ENCODE measurements at regions not wholly inside any gene's neighbourhood (a gene's known extent, or its start where the extent isn't known, plus 50 kb on each side); places are given as distances from the start of the nearest gene placed in this dataset.
A peak's percentile ranks its signal among the peaks of the same experiment; 100 is the strongest.

DNA sequence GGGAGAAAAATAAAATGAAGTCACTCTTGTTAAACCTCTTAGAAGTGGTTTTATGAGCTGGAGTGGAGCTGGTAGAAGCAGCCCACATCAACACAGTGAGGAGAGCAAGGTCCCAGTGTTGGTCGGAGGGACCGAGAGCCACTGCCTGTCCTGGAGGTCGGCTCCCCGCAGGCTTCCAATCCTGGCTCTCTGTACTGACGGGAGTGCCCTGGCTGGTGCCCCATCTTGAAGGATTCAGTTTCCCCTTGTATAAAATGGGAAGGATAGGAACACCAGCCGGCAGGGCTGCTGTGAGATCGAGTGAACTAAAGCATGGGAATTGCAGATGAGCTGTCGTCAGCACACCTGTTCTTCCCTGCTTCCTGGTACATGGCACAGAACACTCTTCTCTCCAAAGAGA lies 104.3 kb upstream of the ID2 start:
- Histone ChIP-seq H3K4me1 (ENCODE audit: control insufficient read depth, insufficient read depth, low read length, poor library complexity, severe bottlenecking) (peaks cover 25% of the 10 kb centered on the region), H3K27ac (ENCODE audit: insufficient read depth, low read length, poor library complexity, severe bottlenecking) (no peak overlapping the region), H3K4me3 (ENCODE audit: low read depth, low read length) (no peak overlapping the region), H3K27me3 (ENCODE audit: control insufficient read depth, insufficient read depth, low read length) (no peaks in the 10 kb centered on the region), H3K9me3 (ENCODE audit: control insufficient read depth in 2 of 2, low read length in 2 of 2) (no peaks in the 10 kb centered on the region), H3K36me3 (ENCODE audit: control insufficient read depth, insufficient read depth, low read length) (no peaks in the 10 kb centered on the region)
- ATAC-seq (ENCODE audit: low read depth in 2 of 2) = no peak
- H3K27me3 Mint-ChIP-seq = no peaks in the 10 kb centered on the region
- H3K9me3 Mint-ChIP-seq = no peaks in the 10 kb centered on the region
- DNase-seq = no peak
- H3K4me3 Mint-ChIP-seq = no peak overlapping the region
- peaks cover 10 to 34% (median 13%) of the 10 kb centered on the region in 4 donors for H3K4me1 Mint-ChIP-seq
- no peaks in the 10 kb centered on the region for H3K36me3 Mint-ChIP-seq
- H3K27ac Mint-ChIP-seq = no peak overlapping the region

GRCh38 chr2:8578335-8579244 lies 103.3 kb upstream of the ID2 start:
- H3K9me3 ChIP-seq (ENCODE audit: control insufficient read depth in 2 of 2, low read length in 2 of 2) = no peaks in the 10 kb centered on the region
- no peaks in the 10 kb centered on the region for H3K27me3 ChIP-seq (ENCODE audit: control insufficient read depth, insufficient read depth, low read length)
- H3K4me1 Mint-ChIP-seq = peaks cover 10 to 34% (median 13%) of the 10 kb centered on the region in 4 donors
- no peak overlapping the region for H3K4me3 ChIP-seq (ENCODE audit: low read depth, low read length)
- no peaks in the 10 kb centered on the region for H3K36me3 Mint-ChIP-seq
- DNase-seq (no peak), ATAC-seq (ENCODE audit: low read depth in 2 of 2) (no peak)
- peaks cover 25% of the 10 kb centered on the region for H3K4me1 ChIP-seq (ENCODE audit: control insufficient read depth, insufficient read depth, low read length, poor library complexity, severe bottlenecking)
- H3K9me3 Mint-ChIP-seq = no peaks in the 10 kb centered on the region
- no peak overlapping the region for H3K27ac ChIP-seq (ENCODE audit: insufficient read depth, low read length, poor library complexity, severe bottlenecking)
- no peaks in the 10 kb centered on the region for H3K27me3 Mint-ChIP-seq
- no peak overlapping the region for H3K4me3 Mint-ChIP-seq
- H3K27ac Mint-ChIP-seq = no peak overlapping the region
- no peaks in the 10 kb centered on the region for H3K36me3 ChIP-seq (ENCODE audit: control insufficient read depth, insufficient read depth, low read length)

GRCh38 chr2:8579485-8580085 lies 102.3 kb upstream of the ID2 start:
- Mint-ChIP-seq H3K36me3 (no peaks in the 10 kb centered on the region), H3K4me3 (no peak overlapping the region)
- no peaks in the 10 kb centered on the region for H3K9me3 ChIP-seq (ENCODE audit: control insufficient read depth in 2 of 2, low read length in 2 of 2)

DNA sequence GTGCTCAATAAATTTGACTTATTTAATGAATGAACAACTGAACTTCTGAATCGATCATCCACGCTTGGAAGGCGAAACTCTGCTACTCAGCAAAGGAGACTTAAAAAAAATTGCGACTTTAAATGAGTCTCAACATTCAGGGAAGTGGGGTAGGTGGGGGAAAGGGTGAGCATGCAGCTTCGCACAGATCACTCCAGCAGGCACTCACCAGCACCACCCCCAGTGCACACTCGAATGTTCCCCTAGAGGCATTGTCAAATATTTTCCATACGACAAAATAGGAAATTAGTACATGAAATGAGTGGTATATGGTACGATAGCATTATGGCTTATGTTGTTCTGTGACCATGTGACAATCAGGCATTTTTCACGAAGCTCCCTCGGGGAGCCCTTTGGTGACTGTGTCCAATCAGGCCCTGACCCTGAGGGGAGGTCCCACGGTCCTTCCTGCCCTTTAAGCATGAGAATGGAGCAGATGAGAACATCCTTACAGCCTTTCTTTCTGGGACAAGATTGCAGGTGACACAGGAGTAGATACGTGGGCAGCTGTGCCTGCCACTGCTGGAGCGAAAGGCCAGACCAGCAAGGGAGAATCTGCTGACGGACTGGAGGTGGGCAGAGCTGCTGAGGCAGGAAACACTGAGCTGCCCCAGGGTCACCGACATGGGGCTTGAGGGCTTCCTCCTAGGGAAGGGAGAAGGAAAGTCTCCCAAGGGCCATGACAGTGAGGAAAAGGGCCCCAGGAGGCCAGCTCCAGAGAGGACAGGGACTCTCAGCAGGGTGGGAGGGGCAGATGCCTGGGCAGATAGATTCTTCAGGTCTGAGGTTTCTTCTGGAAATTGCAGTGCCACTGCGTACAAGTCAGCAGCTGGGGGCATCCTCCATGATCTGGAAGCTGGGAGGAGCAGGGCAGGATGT lies 101.3 kb upstream of the ID2 start:
- H3K27ac ChIP-seq (ENCODE audit: insufficient read depth, low read length, poor library complexity, severe bottlenecking) = no peak overlapping the region
- no peak for ATAC-seq (ENCODE audit: low read depth in 2 of 2)
- no peaks in the 10 kb centered on the region for H3K36me3 ChIP-seq (ENCODE audit: control insufficient read depth, insufficient read depth, low read length)
- Mint-ChIP-seq H3K9me3 (no peaks in the 10 kb centered on the region), H3K36me3 (no peaks in the 10 kb centered on the region), H3K27ac (peak overlapping the region in 1 of 3 donors; percentile 60), H3K27me3 (no peaks in the 10 kb centered on the region), H3K4me1 (peaks cover 11 to 27% (median 17%) of the 10 kb centered on the region in 4 donors), H3K4me3 (no peak overlapping the region)
- no peak for DNase-seq
- no peak overlapping the region for H3K4me3 ChIP-seq (ENCODE audit: low read depth, low read length)
- no peaks in the 10 kb centered on the region for H3K27me3 ChIP-seq (ENCODE audit: control insufficient read depth, insufficient read depth, low read length)
- no peaks in the 10 kb centered on the region for H3K9me3 ChIP-seq (ENCODE audit: control insufficient read depth in 2 of 2, low read length in 2 of 2)
- peaks cover 13% of the 10 kb centered on the region for H3K4me1 ChIP-seq (ENCODE audit: control insufficient read depth, insufficient read depth, low read length, poor library complexity, severe bottlenecking)

More at GRCh38 chr2:8579485-8580085, 102.3 kb upstream of the ID2 start:
- peaks cover 10 to 34% (median 16%) of the 10 kb centered on the region in 4 donors for H3K4me1 Mint-ChIP-seq
- H3K9me3 Mint-ChIP-seq = no peaks in the 10 kb centered on the region
- Histone ChIP-seq H3K27me3 (ENCODE audit: control insufficient read depth, insufficient read depth, low read length) (no peaks in the 10 kb centered on the region), H3K36me3 (ENCODE audit: control insufficient read depth, insufficient read depth, low read length) (no peaks in the 10 kb centered on the region), H3K4me1 (ENCODE audit: control insufficient read depth, insufficient read depth, low read length, poor library complexity, severe bottlenecking) (peaks cover 23% of the 10 kb centered on the region), H3K4me3 (ENCODE audit: low read depth, low read length) (no peak overlapping the region), H3K27ac (ENCODE audit: insufficient read depth, low read length, poor library complexity, severe bottlenecking) (no peak overlapping the region)
- H3K27ac Mint-ChIP-seq = no peak overlapping the region
- no peaks in the 10 kb centered on the region for H3K27me3 Mint-ChIP-seq
- DNase-seq (no peak), ATAC-seq (ENCODE audit: low read depth in 2 of 2) (no peak)

DNA sequence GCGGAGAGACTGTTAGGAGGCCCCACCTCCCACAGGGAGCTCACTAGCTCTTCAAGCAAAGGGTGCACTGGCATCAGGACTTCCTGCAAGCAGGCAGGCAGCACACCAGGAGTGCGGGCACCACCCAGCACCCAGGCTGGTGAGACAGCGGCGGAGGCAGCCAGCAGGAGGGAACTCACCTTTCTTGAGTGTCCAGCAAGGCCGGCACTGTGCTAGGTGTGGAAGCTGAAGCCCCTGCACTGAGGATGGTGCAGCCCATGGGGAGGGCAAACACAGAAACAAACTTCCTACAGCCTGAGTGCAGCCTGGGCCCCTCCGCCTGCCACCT lies 100.7 kb upstream of the ID2 start:
- Mint-ChIP-seq H3K4me3 (no peak overlapping the region), H3K9me3 (no peaks in the 10 kb centered on the region), H3K27ac (peak overlapping the region in 1 of 3 donors; percentile 60)

DNA sequence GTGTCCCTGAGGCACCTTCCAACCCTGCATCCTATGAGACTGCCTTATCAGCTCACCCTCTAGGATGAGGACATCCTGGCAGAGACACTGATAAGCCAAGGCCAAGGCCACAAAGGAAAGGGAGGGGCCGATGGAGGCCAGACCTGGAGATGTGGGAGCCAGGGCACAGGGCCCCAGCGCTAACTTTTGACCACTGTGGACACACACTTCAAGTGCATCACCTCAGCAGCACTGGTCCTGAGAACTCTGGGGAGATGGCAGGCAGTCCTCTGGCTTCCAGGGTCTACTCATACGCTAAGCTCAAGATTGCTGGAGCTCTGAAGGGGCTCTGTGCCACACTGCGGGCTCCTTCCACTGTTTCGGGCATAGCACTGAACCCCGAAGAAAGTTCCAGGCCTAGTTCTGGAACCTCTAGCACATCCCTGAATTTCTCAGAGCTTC lies 100.2 kb upstream of the ID2 start:
- Mint-ChIP-seq H3K27ac (peak overlapping the region in 1 of 3 donors; percentile 60), H3K4me1 (peaks cover 7 to 24% (median 14%) of the 10 kb centered on the region in 4 donors), H3K36me3 (no peaks in the 10 kb centered on the region), H3K27me3 (no peaks in the 10 kb centered on the region), H3K4me3 (no peak overlapping the region), H3K9me3 (no peaks in the 10 kb centered on the region)
- peaks cover 13% of the 10 kb centered on the region for H3K4me1 ChIP-seq (ENCODE audit: control insufficient read depth, insufficient read depth, low read length, poor library complexity, severe bottlenecking)
- no peaks in the 10 kb centered on the region for H3K36me3 ChIP-seq (ENCODE audit: control insufficient read depth, insufficient read depth, low read length)
- H3K9me3 ChIP-seq (ENCODE audit: control insufficient read depth in 2 of 2, low read length in 2 of 2) = no peaks in the 10 kb centered on the region
- no peak for ATAC-seq (ENCODE audit: low read depth in 2 of 2)
- H3K27ac ChIP-seq (ENCODE audit: insufficient read depth, low read length, poor library complexity, severe bottlenecking) = no peak overlapping the region
- H3K4me3 ChIP-seq (ENCODE audit: low read depth, low read length) = no peak overlapping the region
- no peaks in the 10 kb centered on the region for H3K27me3 ChIP-seq (ENCODE audit: control insufficient read depth, insufficient read depth, low read length)
- no peak for DNase-seq

More for the DNA sequence above, 100.7 kb upstream of the ID2 start:
- Histone ChIP-seq H3K4me3 (ENCODE audit: low read depth, low read length) (no peak overlapping the region), H3K9me3 (ENCODE audit: control insufficient read depth in 2 of 2, low read length in 2 of 2) (no peaks in the 10 kb centered on the region), H3K4me1 (ENCODE audit: control insufficient read depth, insufficient read depth, low read length, poor library complexity, severe bottlenecking) (peaks cover 15% of the 10 kb centered on the region), H3K27me3 (ENCODE audit: control insufficient read depth, insufficient read depth, low read length) (no peaks in the 10 kb centered on the region), H3K36me3 (ENCODE audit: control insufficient read depth, insufficient read depth, low read length) (no peaks in the 10 kb centered on the region), H3K27ac (ENCODE audit: insufficient read depth, low read length, poor library complexity, severe bottlenecking) (no peak overlapping the region)
- DNase-seq (no peak), ATAC-seq (ENCODE audit: low read depth in 2 of 2) (no peak)
- H3K4me1 Mint-ChIP-seq = peaks cover 10 to 27% (median 16%) of the 10 kb centered on the region in 4 donors
- no peaks in the 10 kb centered on the region for H3K36me3 Mint-ChIP-seq
- no peaks in the 10 kb centered on the region for H3K27me3 Mint-ChIP-seq

DNA sequence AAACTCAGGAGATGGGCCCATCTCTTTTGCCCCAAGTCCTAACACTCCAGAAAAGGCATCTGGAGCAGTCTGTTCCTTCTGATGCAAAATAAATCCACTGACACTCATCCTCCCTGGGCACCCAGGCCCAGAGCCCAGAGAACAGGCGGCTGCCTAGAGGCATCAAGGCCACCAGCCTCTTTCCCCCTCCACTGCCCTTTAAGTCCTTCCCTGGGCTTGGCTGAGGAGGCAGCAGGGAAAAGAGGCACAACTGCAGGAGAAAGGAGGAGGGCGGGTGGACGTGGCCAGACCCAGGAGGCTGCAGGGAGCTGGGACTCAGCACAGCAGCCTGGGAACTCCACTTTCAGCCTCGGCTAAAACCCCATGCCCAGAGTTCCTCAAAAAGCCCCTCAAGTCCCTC lies 99.7 kb upstream of the ID2 start:
- Mint-ChIP-seq H3K27me3 (no peaks in the 10 kb centered on the region), H3K4me3 (no peak overlapping the region), H3K4me1 (peaks cover 2 to 18% (median 10%) of the 10 kb centered on the region in 4 donors), H3K9me3 (no peaks in the 10 kb centered on the region), H3K27ac (no peak overlapping the region), H3K36me3 (no peaks in the 10 kb centered on the region)
- H3K9me3 ChIP-seq (ENCODE audit: control insufficient read depth in 2 of 2, low read length in 2 of 2) = no peaks in the 10 kb centered on the region
- H3K27me3 ChIP-seq (ENCODE audit: control insufficient read depth, insufficient read depth, low read length) = no peaks in the 10 kb centered on the region
- H3K4me1 ChIP-seq (ENCODE audit: control insufficient read depth, insufficient read depth, low read length, poor library complexity, severe bottlenecking) = peaks cover 8% of the 10 kb centered on the region
- no peak for DNase-seq
- H3K36me3 ChIP-seq (ENCODE audit: control insufficient read depth, insufficient read depth, low read length) = no peaks in the 10 kb centered on the region
- H3K27ac ChIP-seq (ENCODE audit: insufficient read depth, low read length, poor library complexity, severe bottlenecking) = no peak overlapping the region
- ATAC-seq (ENCODE audit: low read depth in 2 of 2) = no peak
- H3K4me3 ChIP-seq (ENCODE audit: low read depth, low read length) = no peak overlapping the region
